Fibroblast of the aortic adventitia (primary cell): ENCODE measurements at regions not wholly inside any gene's neighbourhood (a gene's known extent, or its start where the extent isn't known, plus 50 kb on each side); places are given as distances from the start of the nearest gene placed in this dataset.

Experiments
- DNase-seq: peaks from one replicate; pipeline ENCODE4 v3.0.0-alpha.2; 2010; ENCODE audit warnings: low read depth
- H3K4me3 ChIP-seq: 2 replicates; pipeline ENCODE4 v1.5.1; 2011; ENCODE audit warnings: low read depth, mild to moderate bottlenecking, control low read depth, low read length, moderate library complexity
- TF ChIP-seq, protein P1 (sequence below): IDR thresholded peaks from 2 replicates; pipeline ENCODE4 v1.5.1; 2011; ENCODE audit warnings: mild to moderate bottlenecking, low read length, control low read depth, inconsistent platforms; ENCODE audit not compliant: insufficient read depth

DNA sequence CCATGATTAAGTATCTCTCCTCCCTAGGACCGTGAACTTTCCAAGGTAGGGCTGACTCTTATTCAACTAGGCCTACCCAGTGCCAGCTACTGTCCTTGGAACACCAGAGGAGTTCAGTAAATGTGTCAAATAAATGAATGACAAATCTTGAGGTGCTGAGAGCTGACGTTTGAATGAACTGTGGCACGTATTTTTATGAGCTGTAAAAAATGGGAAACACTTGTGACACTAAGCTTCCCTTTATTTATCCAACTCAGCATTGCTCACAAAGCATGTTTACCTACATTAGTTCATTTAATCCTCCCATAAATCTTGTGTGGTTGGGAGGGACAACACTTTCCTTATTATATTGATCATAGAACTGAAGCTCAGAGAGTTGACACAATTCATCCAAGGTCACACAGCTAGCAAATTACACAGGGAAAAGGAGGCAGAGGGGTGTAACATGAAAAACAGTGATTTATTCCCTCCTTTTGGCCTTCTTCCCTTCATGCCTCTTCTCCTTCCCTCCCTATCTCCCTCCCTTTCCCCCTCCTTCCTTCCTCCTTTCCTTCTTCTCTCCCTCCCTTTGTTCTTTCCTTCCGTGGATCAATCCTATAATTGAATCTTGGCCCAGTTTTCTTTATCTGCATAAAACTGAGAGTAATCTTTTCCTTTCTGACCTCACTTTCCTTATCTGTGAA is 412.6 kb downstream of the DMRT2 start:
- TF ChIP-seq, protein P1, sequence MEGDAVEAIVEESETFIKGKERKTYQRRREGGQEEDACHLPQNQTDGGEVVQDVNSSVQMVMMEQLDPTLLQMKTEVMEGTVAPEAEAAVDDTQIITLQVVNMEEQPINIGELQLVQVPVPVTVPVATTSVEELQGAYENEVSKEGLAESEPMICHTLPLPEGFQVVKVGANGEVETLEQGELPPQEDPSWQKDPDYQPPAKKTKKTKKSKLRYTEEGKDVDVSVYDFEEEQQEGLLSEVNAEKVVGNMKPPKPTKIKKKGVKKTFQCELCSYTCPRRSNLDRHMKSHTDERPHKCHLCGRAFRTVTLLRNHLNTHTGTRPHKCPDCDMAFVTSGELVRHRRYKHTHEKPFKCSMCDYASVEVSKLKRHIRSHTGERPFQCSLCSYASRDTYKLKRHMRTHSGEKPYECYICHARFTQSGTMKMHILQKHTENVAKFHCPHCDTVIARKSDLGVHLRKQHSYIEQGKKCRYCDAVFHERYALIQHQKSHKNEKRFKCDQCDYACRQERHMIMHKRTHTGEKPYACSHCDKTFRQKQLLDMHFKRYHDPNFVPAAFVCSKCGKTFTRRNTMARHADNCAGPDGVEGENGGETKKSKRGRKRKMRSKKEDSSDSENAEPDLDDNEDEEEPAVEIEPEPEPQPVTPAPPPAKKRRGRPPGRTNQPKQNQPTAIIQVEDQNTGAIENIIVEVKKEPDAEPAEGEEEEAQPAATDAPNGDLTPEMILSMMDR, result no peak
- no peak for DNase-seq
- no peak overlapping the region for H3K4me3 ChIP-seq

DNA sequence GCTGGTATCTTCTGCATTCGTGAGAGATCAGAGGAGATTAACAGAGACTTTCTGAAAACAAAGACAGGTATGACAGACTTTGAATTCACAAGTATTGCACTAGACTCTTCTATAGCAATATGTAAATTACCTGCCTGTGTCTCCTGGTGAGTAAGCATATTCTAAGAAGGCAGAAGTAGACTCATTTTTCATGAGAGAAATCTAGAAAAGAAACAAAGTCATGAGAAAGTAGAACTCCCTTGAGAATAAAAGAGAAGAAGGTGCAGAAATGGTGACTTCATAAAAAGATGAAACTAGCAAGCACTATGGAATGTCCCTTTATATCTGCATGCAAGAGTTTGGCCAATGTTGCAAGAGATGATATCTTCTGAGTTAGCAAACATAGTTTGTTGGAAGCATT is 419.8 kb downstream of the DMRT2 start:
- no peak overlapping the region for H3K4me3 ChIP-seq
- TF ChIP-seq, protein P1, result no peak
- no peak for DNase-seq

DNA sequence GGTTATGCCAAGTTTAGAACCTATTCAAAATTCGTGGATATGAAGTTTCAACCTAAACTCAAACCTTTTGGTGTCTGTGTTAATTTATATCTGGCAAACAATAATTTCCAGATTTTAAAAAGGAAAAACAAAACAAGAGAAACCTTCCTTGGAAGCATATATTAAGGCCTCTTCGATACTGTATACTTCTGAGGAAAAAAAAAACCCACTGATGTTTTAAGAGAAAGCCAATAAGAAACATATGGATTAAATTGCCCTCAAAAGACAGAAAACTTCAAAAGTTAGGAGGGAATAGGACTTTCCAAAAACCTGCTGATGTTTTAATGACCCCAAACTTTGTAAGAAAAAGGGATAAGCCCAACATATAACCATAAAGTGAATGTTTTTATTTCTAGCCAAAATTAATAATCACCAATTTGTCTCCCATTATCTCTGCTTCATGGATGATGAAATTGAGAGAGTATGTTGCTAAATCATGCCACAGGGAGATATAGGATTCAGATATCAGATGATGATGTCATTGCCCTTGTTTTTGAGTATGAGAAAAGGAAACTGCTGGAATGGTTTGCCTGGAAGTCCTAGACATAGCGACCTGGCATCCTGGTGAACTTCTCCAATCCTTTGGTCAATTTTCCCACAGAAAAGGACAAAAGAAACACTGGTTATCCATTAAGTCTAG is 423.9 kb downstream of the DMRT2 start:
- H3K4me3 ChIP-seq, result no peak overlapping the region
- DNase-seq, result no peak
- TF ChIP-seq, protein P1, result no peak

DNA sequence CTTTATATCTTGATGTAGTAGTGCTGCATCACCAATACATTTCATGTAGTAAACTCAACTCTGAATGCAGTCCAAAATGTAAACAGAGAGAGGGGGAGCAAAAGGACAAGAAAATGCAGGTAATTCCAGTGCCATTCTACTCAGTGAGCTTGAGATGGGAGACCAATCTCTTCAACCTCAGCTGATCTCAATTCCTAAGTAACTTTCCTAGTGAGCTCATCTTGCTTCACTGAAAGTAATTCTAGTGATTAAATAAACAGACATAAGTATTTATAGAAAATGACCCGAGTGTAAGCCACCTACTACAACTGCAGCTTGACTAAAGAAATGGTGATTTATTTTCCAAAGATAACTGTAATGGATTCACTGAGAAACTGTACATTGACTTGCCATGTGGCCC is 424.5 kb downstream of the DMRT2 start:
- TF ChIP-seq, protein P1, result no peak
- DNase-seq, result no peak
- no peak overlapping the region for H3K4me3 ChIP-seq

GRCh38 chr9:1490341-1491232 is 440.4 kb downstream of the DMRT2 start:
- no peak overlapping the region for H3K4me3 ChIP-seq
- no peak for DNase-seq
- TF ChIP-seq, protein P1, result no peak

- DNase-seq, result no peak
- TF ChIP-seq, protein P1, result no peak
- no peak overlapping the region for H3K4me3 ChIP-seq
Observed at GRCh38 chr9:1492156-1492555, 442.0 kb downstream of the DMRT2 start.
